Osteocyte (in vitro differentiated cells): ENCODE measurements at regions not wholly inside any gene's neighbourhood (a gene's known extent, or its start where the extent isn't known, plus 50 kb on each side); places are given as distances from the start of the nearest gene placed in this dataset.
"Not testable (repeated sequence)": the region's sequence is repeated elsewhere in the genome, so short reads cannot be mapped to it uniquely, and the experiment has no call there.

ENCODE experiments used
- DNase-seq: peaks from one replicate; pipeline ENCODE4 v3.0.0; 2021; ENCODE audit warnings: mixed read lengths; ENCODE audit not compliant: unreplicated experiment; ENCODE audit errors: extremely low spot score
- H3K27ac Mint-ChIP-seq: one replicate; pipeline ENCODE4 v1.8.0; 2021; ENCODE audit warnings: mild to moderate bottlenecking, mixed read lengths; ENCODE audit not compliant: unreplicated experiment
- H3K27me3 Mint-ChIP-seq: one replicate; pipeline ENCODE4 v1.8.0; 2021; ENCODE audit warnings: mixed read lengths; ENCODE audit not compliant: unreplicated experiment
- H3K36me3 Mint-ChIP-seq: one replicate; pipeline ENCODE4 v1.8.0; 2021; ENCODE audit warnings: mixed read lengths; ENCODE audit not compliant: unreplicated experiment
- H3K4me1 Mint-ChIP-seq: one replicate; pipeline ENCODE4 v1.8.0; 2021; ENCODE audit warnings: mixed read lengths; ENCODE audit not compliant: unreplicated experiment
- H3K4me3 Mint-ChIP-seq: one replicate; pipeline ENCODE4 v1.8.0; 2021; ENCODE audit warnings: mild to moderate bottlenecking, moderate library complexity, mixed read lengths; ENCODE audit not compliant: unreplicated experiment
- H3K9me3 Mint-ChIP-seq: one replicate; pipeline ENCODE4 v1.8.0; 2021; ENCODE audit warnings: mixed read lengths; ENCODE audit not compliant: unreplicated experiment
- CTCF ChIP-seq: fragments of 200-600 bp; sonication (generic); IDR thresholded peaks from 2 replicates; pipeline ENCODE4 v1.5.0; 2021; ENCODE audit warnings: antibody characterized with exemption, mild to moderate bottlenecking, moderate library complexity

GRCh38 chr2:58698620-58699019 is 457.5 kb upstream of the FANCL start:
- peaks cover 26% of the 10 kb centered on the region for H3K27me3 Mint-ChIP-seq
- H3K36me3 Mint-ChIP-seq, result no peaks in the 10 kb centered on the region
- H3K4me3 Mint-ChIP-seq, result no peak overlapping the region
- no peaks in the 10 kb centered on the region for H3K9me3 Mint-ChIP-seq
- no peaks in the 10 kb centered on the region for H3K4me1 Mint-ChIP-seq
- H3K27ac Mint-ChIP-seq, result no peak overlapping the region
- no peak for DNase-seq
- no peak for TF ChIP-seq CTCF

GRCh38 chr2:58694114-58694513 is 453.0 kb upstream of the FANCL start:
- Mint-ChIP-seq H3K9me3 (peaks cover 12% of the 10 kb centered on the region), H3K27me3 (peaks cover 20% of the 10 kb centered on the region)
- not testable (repeated sequence) for H3K27ac Mint-ChIP-seq, H3K36me3 Mint-ChIP-seq, H3K4me1 Mint-ChIP-seq, DNase-seq, H3K4me3 Mint-ChIP-seq

GRCh38 chr2:58691041-58691440 is 449.9 kb upstream of the FANCL start:
- H3K27ac Mint-ChIP-seq, H3K4me1 Mint-ChIP-seq, H3K36me3 Mint-ChIP-seq, H3K4me3 Mint-ChIP-seq, DNase-seq: not testable (repeated sequence)
- peaks cover 11% of the 10 kb centered on the region for H3K27me3 Mint-ChIP-seq
- peaks cover 12% of the 10 kb centered on the region for H3K9me3 Mint-ChIP-seq

- no peaks in the 10 kb centered on the region for H3K4me1 Mint-ChIP-seq
- H3K27me3 Mint-ChIP-seq, result peaks cover 9% of the 10 kb centered on the region
- no peak for DNase-seq
- H3K4me3 Mint-ChIP-seq, result no peak overlapping the region
- H3K9me3 Mint-ChIP-seq, result peaks cover 12% of the 10 kb centered on the region
- H3K36me3 Mint-ChIP-seq, result no peaks in the 10 kb centered on the region
- TF ChIP-seq CTCF, result no peak
- no peak overlapping the region for H3K27ac Mint-ChIP-seq
Measured at GRCh38 chr2:58688813-58689212, 447.7 kb upstream of the FANCL start.

- no peak for DNase-seq
- H3K4me1 Mint-ChIP-seq, result no peaks in the 10 kb centered on the region
- H3K27ac Mint-ChIP-seq, result no peak overlapping the region
- no peaks in the 10 kb centered on the region for H3K36me3 Mint-ChIP-seq
- peaks cover 9% of the 10 kb centered on the region for H3K27me3 Mint-ChIP-seq
- TF ChIP-seq CTCF, result no peak
- H3K4me3 Mint-ChIP-seq, result no peak overlapping the region
- H3K9me3 Mint-ChIP-seq, result peaks cover 11% of the 10 kb centered on the region
Measured at GRCh38 chr2:58686776-58687175, 445.7 kb upstream of the FANCL start.

GRCh38 chr2:58680755-58681310 is 439.7 kb upstream of the FANCL start:
- no peak for DNase-seq
- Mint-ChIP-seq H3K4me3 (no peak overlapping the region), H3K27ac (no peak overlapping the region), H3K4me1 (no peaks in the 10 kb centered on the region), H3K27me3 (peaks cover 15% of the 10 kb centered on the region), H3K9me3 (no peaks in the 10 kb centered on the region), H3K36me3 (no peaks in the 10 kb centered on the region)
- peak; percentile 45 for TF ChIP-seq CTCF
